Activated naive CD8-positive, alpha-beta T cell treated with anti-CD3 and anti-CD28 coated beads, Interleukin-2, amount 10 ng/mL, durations not matched to agents 7 days and 5 days (primary cell): ENCODE measurements at regions not wholly inside any gene's neighbourhood (a gene's known extent, or its start where the extent isn't known, plus 50 kb on each side); places are given as distances from the start of the nearest gene placed in this dataset.

Experiments used
- ATAC-seq: fragments of 150-1000 bp; cut with Tn5 transposase; one replicate; pipeline ENCODE4 v1.10.0; 2021; ENCODE audit warnings: low read depth, moderate library complexity
- POLR2A ChIA-PET: fragments of 350-600 bp; sonication (Branson Sonifier 250); formaldehyde crosslinking; loops from one replicate; lab custom pipeline; 2021; ENCODE audit warnings: antibody characterized with exemption; lab: Charles Lee
- DNase-seq: peaks from one replicate; pipeline ENCODE4 v3.0.0; 2021
- H3K27ac Mint-ChIP-seq: one replicate; pipeline ENCODE4 v1.8.0; 2022; ENCODE audit warnings: mild to moderate bottlenecking, mixed read lengths
- H3K27me3 Mint-ChIP-seq: one replicate; pipeline ENCODE4 v1.8.0; 2022; ENCODE audit warnings: mild to moderate bottlenecking, moderate library complexity, mixed read lengths
- H3K36me3 Mint-ChIP-seq: one replicate; pipeline ENCODE4 v1.8.0; 2021; ENCODE audit warnings: mild to moderate bottlenecking, mixed read lengths
- H3K4me1 Mint-ChIP-seq: one replicate; pipeline ENCODE4 v1.8.0; 2021; ENCODE audit warnings: mixed read lengths
- H3K4me3 Mint-ChIP-seq: one replicate; pipeline ENCODE4 v1.8.0; 2022; ENCODE audit warnings: mild to moderate bottlenecking, moderate library complexity, mixed read lengths
- H3K9me3 Mint-ChIP-seq: one replicate; pipeline ENCODE4 v1.8.0; 2021; ENCODE audit warnings: mixed read lengths

- H3K27me3 Mint-ChIP-seq, result peaks cover 2% of the 10 kb centered on the region
- no peaks in the 10 kb centered on the region for H3K4me1 Mint-ChIP-seq
- H3K27ac Mint-ChIP-seq, result no peak overlapping the region
- ATAC-seq, result no peak
- POLR2A ChIA-PET, result no interaction called here
- H3K4me3 Mint-ChIP-seq, result no peak overlapping the region
- no peaks in the 10 kb centered on the region for H3K9me3 Mint-ChIP-seq
- DNase-seq, result no peak
- H3K36me3 Mint-ChIP-seq, result no peaks in the 10 kb centered on the region
These were observed 71.0 kb downstream of the TMPRSS5 start for GRCh38 chr11:113634940-113635575.

- ATAC-seq (no peak), DNase-seq (no peak)
- Mint-ChIP-seq H3K36me3 (no peaks in the 10 kb centered on the region), H3K4me3 (no peak overlapping the region), H3K27me3 (peaks cover 9% of the 10 kb centered on the region), H3K9me3 (no peaks in the 10 kb centered on the region), H3K27ac (no peak overlapping the region), H3K4me1 (no peaks in the 10 kb centered on the region)
- POLR2A ChIA-PET, result no interaction called here
These were observed 73.1 kb downstream of the TMPRSS5 start for GRCh38 chr11:113632981-113633380.

DNA sequence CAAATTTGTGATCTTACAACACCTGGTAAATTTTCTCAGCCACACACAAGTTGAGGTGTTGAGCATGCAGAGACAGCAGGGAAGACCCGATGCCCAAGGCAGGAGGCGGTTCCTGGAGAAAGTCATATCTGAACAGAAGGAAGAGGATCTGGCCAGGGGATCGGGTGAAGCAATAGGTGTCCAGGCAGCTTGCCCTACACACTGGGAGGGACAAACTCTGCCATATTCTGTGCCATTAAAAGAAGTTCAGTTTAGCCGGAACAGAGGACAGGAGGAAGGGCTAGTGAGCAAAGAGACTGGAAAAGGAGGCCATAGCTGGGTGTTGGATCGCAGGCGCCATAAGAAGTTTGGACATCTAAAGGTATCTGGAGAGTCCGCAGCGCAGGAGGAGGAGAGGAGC is 76.5 kb downstream of the TMPRSS5 start:
- Mint-ChIP-seq H3K4me1 (no peaks in the 10 kb centered on the region), H3K36me3 (no peaks in the 10 kb centered on the region), H3K9me3 (no peaks in the 10 kb centered on the region), H3K27me3 (peaks cover 15% of the 10 kb centered on the region), H3K27ac (no peak overlapping the region), H3K4me3 (no peak overlapping the region)
- ATAC-seq (no peak), DNase-seq (no peak)
- POLR2A ChIA-PET, result no interaction called here

GRCh38 chr11:113628912-113629311 is 77.2 kb downstream of the TMPRSS5 start:
- no peak for DNase-seq
- Mint-ChIP-seq H3K9me3 (no peaks in the 10 kb centered on the region), H3K27me3 (peaks cover 15% of the 10 kb centered on the region), H3K4me1 (no peaks in the 10 kb centered on the region), H3K4me3 (no peak overlapping the region), H3K27ac (no peak overlapping the region), H3K36me3 (no peaks in the 10 kb centered on the region)
- POLR2A ChIA-PET, result interaction anchor here (0.6 kb wide), 1 partner anchor 429 kb away, joined by 3 read pairs; no protein-coding TSS in a partner anchor
- ATAC-seq, result no peak

GRCh38 chr11:113627946-113628345 is 78.2 kb downstream of the TMPRSS5 start:
- Mint-ChIP-seq H3K9me3 (no peaks in the 10 kb centered on the region), H3K27ac (no peak overlapping the region), H3K4me1 (no peaks in the 10 kb centered on the region), H3K4me3 (no peak overlapping the region), H3K36me3 (no peaks in the 10 kb centered on the region), H3K27me3 (peaks cover 20% of the 10 kb centered on the region)
- no peak for ATAC-seq
- no peak for DNase-seq
- POLR2A ChIA-PET, result no interaction called here

DNA sequence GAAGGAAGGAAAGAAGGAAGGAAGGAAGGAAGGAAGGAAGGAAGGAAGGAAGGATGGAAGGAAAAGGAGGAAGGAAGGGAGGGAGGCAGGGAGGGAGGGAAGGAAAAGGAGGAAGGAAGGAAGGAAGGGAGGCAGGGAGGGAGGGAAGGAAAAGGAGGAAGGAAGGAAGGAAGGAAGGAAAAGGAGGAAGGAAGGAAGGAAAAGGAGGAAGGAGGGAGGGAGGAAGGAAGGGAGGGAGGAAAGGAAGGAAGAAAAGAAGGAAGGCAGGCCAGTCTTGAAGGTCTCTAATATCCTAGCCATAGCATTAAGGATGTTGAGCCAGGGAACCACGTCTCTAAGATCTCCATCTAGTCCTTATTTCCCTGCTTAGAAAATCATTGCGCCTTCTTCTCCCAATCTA is 78.8 kb downstream of the TMPRSS5 start:
- peaks cover 22% of the 10 kb centered on the region for H3K27me3 Mint-ChIP-seq

GRCh38 chr11:113626736-113627135 is 79.4 kb downstream of the TMPRSS5 start:
- no peak for DNase-seq
- POLR2A ChIA-PET, result no interaction called here
- Mint-ChIP-seq H3K27me3 (peaks cover 26% of the 10 kb centered on the region), H3K9me3 (no peaks in the 10 kb centered on the region), H3K36me3 (no peaks in the 10 kb centered on the region), H3K4me1 (no peaks in the 10 kb centered on the region), H3K4me3 (no peak overlapping the region), H3K27ac (no peak overlapping the region)
- no peak for ATAC-seq

More for the DNA sequence above, 78.8 kb downstream of the TMPRSS5 start:
- Mint-ChIP-seq H3K4me3 (no peak overlapping the region), H3K27ac (no peak overlapping the region), H3K9me3 (no peaks in the 10 kb centered on the region), H3K4me1 (no peaks in the 10 kb centered on the region), H3K36me3 (no peaks in the 10 kb centered on the region)
- ATAC-seq (no peak), DNase-seq (no peak)
- POLR2A ChIA-PET, result no interaction called here

DNA sequence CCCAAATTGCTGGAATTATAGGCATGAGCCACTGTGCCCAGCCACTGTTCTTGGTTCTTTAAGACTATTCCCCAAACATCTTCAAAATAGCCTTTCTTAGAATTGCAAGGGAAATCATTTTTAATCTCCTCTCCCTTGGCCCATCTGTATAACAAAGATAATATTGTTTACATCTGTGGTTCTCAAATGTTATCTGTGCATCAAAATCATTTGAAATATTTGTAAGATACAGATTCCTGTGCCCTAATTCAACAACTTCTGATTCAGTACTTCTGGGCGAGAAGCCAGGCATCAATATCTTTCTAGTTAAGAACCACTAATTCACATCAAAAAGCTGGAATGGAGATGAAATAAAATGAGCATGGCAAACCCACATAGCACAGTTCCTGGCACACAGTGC is 83.0 kb downstream of the TMPRSS5 start:
- H3K4me1 Mint-ChIP-seq, result no peaks in the 10 kb centered on the region
- H3K4me3 Mint-ChIP-seq, result no peak overlapping the region
- POLR2A ChIA-PET, result no interaction called here
- no peaks in the 10 kb centered on the region for H3K9me3 Mint-ChIP-seq
- peaks cover 20% of the 10 kb centered on the region for H3K27me3 Mint-ChIP-seq
- DNase-seq (no peak), ATAC-seq (no peak)
- no peak overlapping the region for H3K27ac Mint-ChIP-seq
- H3K36me3 Mint-ChIP-seq, result no peaks in the 10 kb centered on the region

DNA sequence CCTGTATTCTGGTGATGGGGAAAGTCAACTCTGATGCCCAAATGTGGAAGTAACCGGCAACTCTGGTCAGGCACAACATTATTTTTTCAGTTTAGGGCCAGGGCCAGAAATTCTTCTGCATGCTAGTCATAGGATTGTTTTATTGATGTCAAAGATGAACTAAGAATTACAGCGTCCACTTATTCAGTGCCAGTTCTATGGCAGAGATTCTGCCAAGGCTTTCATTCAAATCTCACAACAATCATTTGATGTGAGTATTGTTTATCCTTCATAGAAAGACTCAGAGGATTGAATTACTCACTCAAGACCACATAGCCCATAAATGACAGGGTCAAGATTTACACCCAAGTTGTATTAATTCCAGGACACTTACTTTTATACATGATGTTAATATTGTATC is 87.7 kb downstream of the TMPRSS5 start:
- POLR2A ChIA-PET, result no interaction called here
- Mint-ChIP-seq H3K9me3 (no peaks in the 10 kb centered on the region), H3K4me3 (no peak overlapping the region), H3K27me3 (peaks cover 19% of the 10 kb centered on the region), H3K36me3 (no peaks in the 10 kb centered on the region), H3K27ac (no peak overlapping the region), H3K4me1 (no peaks in the 10 kb centered on the region)
- no peak for DNase-seq
- no peak for ATAC-seq

- H3K36me3 Mint-ChIP-seq, result no peaks in the 10 kb centered on the region
- H3K27ac Mint-ChIP-seq, result no peak overlapping the region
- DNase-seq, result no peak
- H3K4me3 Mint-ChIP-seq, result no peak overlapping the region
- H3K9me3 Mint-ChIP-seq, result no peaks in the 10 kb centered on the region
- POLR2A ChIA-PET, result no interaction called here
- H3K27me3 Mint-ChIP-seq, result peaks cover 15% of the 10 kb centered on the region
- no peaks in the 10 kb centered on the region for H3K4me1 Mint-ChIP-seq
- no peak for ATAC-seq
These were observed 90.3 kb downstream of the TMPRSS5 start for GRCh38 chr11:113615773-113616172.

DNA sequence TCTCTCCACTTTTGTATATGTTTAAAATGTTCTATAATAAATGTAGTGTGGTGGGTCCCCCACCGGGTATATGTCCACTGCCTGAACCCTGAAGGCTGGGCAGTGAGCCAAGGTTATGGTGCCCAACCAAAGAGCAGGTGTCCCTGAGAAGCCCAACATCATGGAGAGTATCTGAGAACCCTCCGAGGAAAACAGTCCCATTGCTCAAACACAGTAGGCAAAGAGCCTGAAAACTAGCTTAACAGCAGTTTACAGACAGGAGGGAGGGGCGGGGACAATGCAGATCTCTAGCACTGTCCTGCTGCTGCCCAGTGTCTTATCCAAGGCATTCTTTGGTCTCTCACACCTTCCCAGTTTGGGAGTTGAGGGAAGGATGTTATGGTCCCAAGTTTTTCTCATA is 91.0 kb downstream of the TMPRSS5 start:
- H3K27ac Mint-ChIP-seq, result no peak overlapping the region
- H3K4me1 Mint-ChIP-seq, result no peaks in the 10 kb centered on the region
- no peak for ATAC-seq
- POLR2A ChIA-PET, result no interaction called here
- H3K4me3 Mint-ChIP-seq, result no peak overlapping the region
- H3K27me3 Mint-ChIP-seq, result peaks cover 15% of the 10 kb centered on the region
- no peaks in the 10 kb centered on the region for H3K9me3 Mint-ChIP-seq
- no peaks in the 10 kb centered on the region for H3K36me3 Mint-ChIP-seq
- DNase-seq, result no peak

GRCh38 chr11:113614097-113614496 is 92.0 kb downstream of the TMPRSS5 start:
- DNase-seq (no peak), ATAC-seq (no peak)
- Mint-ChIP-seq H3K27me3 (peaks cover 12% of the 10 kb centered on the region), H3K36me3 (no peaks in the 10 kb centered on the region), H3K4me1 (no peaks in the 10 kb centered on the region), H3K4me3 (no peak overlapping the region), H3K27ac (no peak overlapping the region), H3K9me3 (no peaks in the 10 kb centered on the region)
- POLR2A ChIA-PET, result no interaction called here

GRCh38 chr11:113613619-113614018 is 92.5 kb downstream of the TMPRSS5 start:
- ATAC-seq (no peak), DNase-seq (no peak)
- Mint-ChIP-seq H3K9me3 (no peaks in the 10 kb centered on the region), H3K4me3 (no peak overlapping the region), H3K4me1 (no peaks in the 10 kb centered on the region), H3K36me3 (no peaks in the 10 kb centered on the region), H3K27ac (no peak overlapping the region), H3K27me3 (peaks cover 12% of the 10 kb centered on the region)
- POLR2A ChIA-PET, result no interaction called here

- Mint-ChIP-seq H3K4me3 (no peak overlapping the region), H3K9me3 (peaks cover 5% of the 10 kb centered on the region), H3K27me3 (peaks cover 39% of the 10 kb centered on the region), H3K27ac (no peak overlapping the region), H3K4me1 (no peaks in the 10 kb centered on the region), H3K36me3 (no peaks in the 10 kb centered on the region)
- ATAC-seq (no peak), DNase-seq (no peak)
- POLR2A ChIA-PET, result no interaction called here
These were observed 101.9 kb downstream of the TMPRSS5 start for GRCh38 chr11:113604186-113604585.
